HepG2 (cell line): ENCODE measurements at regions not wholly inside any gene's neighbourhood (a gene's known extent, or its start where the extent isn't known, plus 50 kb on each side); places are given as distances from the start of the nearest gene placed in this dataset.

Source experiments
- ATAC-seq: fragments of 200-7000 bp; cut with Tn5 transposase; 3 replicates; pipeline ENCODE4 v1.9.1; 2020; ENCODE audit warnings: mild to moderate bottlenecking, moderate library complexity
- BruUV-seq: library from RNA; stranded (reverse); fragments of 400-500 nt; replicated peaks from 2 replicates; lab custom pipeline; 2021; lab: Mats Ljungman, UMichigan
- CTCF ChIA-PET: fragments of 300-600 bp; formaldehyde crosslinking; extraction: SDS; loops from one replicate; lab custom pipeline; 2021; ENCODE audit warnings: low total read pairs, inconsistent platforms, low intra/inter-chr PET ratio; lab: Yijun Ruan, JAX
- POLR2A ChIA-PET: fragments of 350-600 bp; sonication (Branson Sonifier 250); formaldehyde crosslinking; loops from one replicate; lab custom pipeline; 2020; ENCODE audit warnings: antibody characterized with exemption, inconsistent platforms; lab: Yijun Ruan, JAX
- DNase-seq: peaks from one replicate; pipeline ENCODE4 v3.0.0-alpha.2; 2015; ENCODE audit warnings: low spot score
- FAIRE-seq: peaks from 3 replicates; lab custom pipeline; 2011; peaks lifted over from hg19 to GRCh38; lab: Jason Lieb, UNC
- H2AFZ ChIP-seq: one replicate; pipeline ENCODE4 v1.6.1; 2011; ENCODE audit warnings: low read length, inconsistent platforms
- H3K27ac ChIP-seq: fragments of 300-600 bp; 3 replicates; pipeline ENCODE4 v1.8.0; 2011; ENCODE audit warnings: mixed run types, mild to moderate bottlenecking, mixed read lengths, low read length, inconsistent platforms; ENCODE audit not compliant: insufficient read depth; ENCODE audit errors: extremely low read length
- H3K27me3 ChIP-seq, 2 experiments: fragments of 200-600 bp in 1 of 2; 2 replicates in 1 of 2; 3 replicates in 1 of 2; pipeline versions ENCODE4 v1.6.0 to v1.8.0; 2011; ENCODE audit warnings: low read length in 2 of 2, mild to moderate bottlenecking in 2 of 2, moderate library complexity in 2 of 2, inconsistent platforms in 1 of 2; ENCODE audit not compliant: insufficient read depth in 2 of 2, control insufficient read depth in 1 of 2
- H3K36me3 ChIP-seq, 2 experiments: fragments of 200-600 bp in 1 of 2; replicated peaks in 1 of 2; 2 replicates in 1 of 2; 3 replicates in 1 of 2; pipeline versions ENCODE4 v1.5.1 to v1.8.0; 2011; ENCODE audit warnings: low read length in 2 of 2, inconsistent platforms in 1 of 2; ENCODE audit not compliant: insufficient read depth in 2 of 2, control insufficient read depth in 1 of 2
- H3K4me1 ChIP-seq: 2 replicates; pipeline ENCODE4 v1.5.1; 2012; ENCODE audit warnings: low read length, inconsistent platforms; ENCODE audit not compliant: insufficient read depth
- H3K4me2 ChIP-seq: 2 replicates; pipeline ENCODE4 v1.6.0; 2011; ENCODE audit warnings: low read depth, low read length, inconsistent platforms
- H3K4me3 ChIP-seq, 3 experiments: fragments of 200-600 bp in 1 of 3; sonication (generic), shearing (Covaris generic) in 1 of 3; replicated peaks in 1 of 3; 2 replicates each; pipeline ENCODE4 v1.5.1; 2011 to 2016; ENCODE audit warnings: low read length in 3 of 3, inconsistent platforms in 2 of 3, low read depth in 2 of 3, mild to moderate bottlenecking in 2 of 3, control low read depth in 1 of 3, mixed read lengths in 1 of 3; ENCODE audit not compliant: insufficient read depth in 1 of 3
- H3K79me2 ChIP-seq: one replicate; pipeline ENCODE4 v1.6.1; 2011; ENCODE audit warnings: low read length, inconsistent platforms; ENCODE audit not compliant: insufficient read depth
- H3K9ac ChIP-seq: 2 replicates; pipeline ENCODE4 v1.6.0; 2011; ENCODE audit warnings: mild to moderate bottlenecking, low read depth, low read length, inconsistent platforms; ENCODE audit not compliant: insufficient read depth
- H3K9me3 ChIP-seq: 2 replicates; pipeline ENCODE4 v1.5.1; 2012; ENCODE audit warnings: mild to moderate bottlenecking, low read length
- H4K20me1 ChIP-seq: 2 replicates; pipeline ENCODE4 v1.6.0; 2011; ENCODE audit warnings: inconsistent platforms, mild to moderate bottlenecking, low read length, moderate library complexity; ENCODE audit not compliant: insufficient read depth
- ATAD3A ChIP-seq: sonication (generic); formaldehyde crosslinking; IDR thresholded peaks from 2 replicates; pipeline ENCODE4 v1.4.0; 2020; ENCODE audit warnings: missing genetic modification reagents
- BHLHE40 ChIP-seq: IDR thresholded peaks from 2 replicates; pipeline ENCODE4 v1.6.1; 2011; ENCODE audit warnings: low read length, improper control_type of control experiment
- DRAP1 ChIP-seq: IDR thresholded peaks from 2 replicates; pipeline ENCODE4 v1.6.1; 2016; ENCODE audit warnings: missing genetic modification reagents, missing compliant biosample characterization
- EEA1 ChIP-seq: sonication (generic); formaldehyde crosslinking; IDR thresholded peaks from 2 replicates; pipeline ENCODE4 v1.5.1; 2020; ENCODE audit warnings: mild to moderate bottlenecking, missing genetic modification reagents, borderline replicate concordance
- GABPB1 ChIP-seq: IDR thresholded peaks from 2 replicates; pipeline ENCODE4 v1.6.1; 2016; ENCODE audit warnings: mild to moderate bottlenecking, missing genetic modification reagents, moderate library complexity, missing compliant biosample characterization
- GLMP ChIP-seq: sonication (generic); formaldehyde crosslinking; IDR thresholded peaks from 2 replicates; pipeline ENCODE4 v1.9.0; 2021; ENCODE audit warnings: missing genetic modification reagents, mild to moderate bottlenecking, borderline replicate concordance
- HDAC6 ChIP-seq: fragments of 200-600 bp; sonication (generic); IDR thresholded peaks from 2 replicates; pipeline ENCODE4 v1.7.0; 2017; ENCODE audit warnings: mild to moderate bottlenecking, antibody characterized with exemption, low read length, low read depth
- HNF4A ChIP-seq: sonication (generic); formaldehyde crosslinking; IDR thresholded peaks from 2 replicates; pipeline ENCODE4 v1.4.0; 2020; ENCODE audit warnings: missing genetic modification reagents
- HOXA9 ChIP-seq: sonication (generic); formaldehyde crosslinking; IDR thresholded peaks from 2 replicates; pipeline ENCODE4 v1.8.1; 2022; ENCODE audit warnings: missing genetic modification reagents, mild to moderate bottlenecking, moderate library complexity, borderline replicate concordance
- KDM1A ChIP-seq: IDR thresholded peaks from 2 replicates; pipeline ENCODE4 v1.6.1; 2016; ENCODE audit warnings: missing compliant biosample characterization
- MAX ChIP-seq: IDR thresholded peaks from 2 replicates; pipeline ENCODE4 v1.6.1; 2012; ENCODE audit warnings: inconsistent platforms
- MAZ ChIP-seq, 2 experiments: sonication (generic) in 1 of 2; formaldehyde crosslinking in 1 of 2; IDR thresholded peaks; 2 replicates each; pipeline versions ENCODE4 v1.5.0 to v1.6.1; 2012 to 2020; ENCODE audit warnings: low read depth in 2 of 2, mild to moderate bottlenecking in 2 of 2, borderline replicate concordance in 1 of 2, improper control_type of control experiment in 1 of 2, low read length in 1 of 2, missing genetic modification reagents in 1 of 2, moderate library complexity in 1 of 2
- PCBP1 ChIP-seq: fragments of 200-400 bp; formaldehyde crosslinking; IDR thresholded peaks from 2 replicates; pipeline ENCODE4 v1.6.1; 2017; ENCODE audit warnings: mild to moderate bottlenecking, low read depth, low read length, borderline replicate concordance
- PRPF4 ChIP-seq: fragments of 200-400 bp; formaldehyde crosslinking; IDR thresholded peaks from 2 replicates; pipeline ENCODE4 v1.6.1; 2016; ENCODE audit warnings: low read length, low read depth; ENCODE audit not compliant: poor library complexity, severe bottlenecking
- SP140L ChIP-seq: sonication (generic); formaldehyde crosslinking; IDR thresholded peaks from 2 replicates; pipeline ENCODE4 v1.4.0; 2020; ENCODE audit warnings: missing genetic modification reagents, borderline replicate concordance
- U2AF1 ChIP-seq: fragments of 200-400 bp; formaldehyde crosslinking; optimal IDR thresholded peaks from 2 replicates; pipeline ENCODE3; 2017; ENCODE audit warnings: mild to moderate bottlenecking, low read depth, low read length
- ZNF282 ChIP-seq: fragments of 450-650 bp; IDR thresholded peaks from 2 replicates; pipeline ENCODE4 v1.6.1; 2018; ENCODE audit not compliant: partially characterized antibody
- ZNF33B ChIP-seq: sonication (generic); formaldehyde crosslinking; IDR thresholded peaks from 2 replicates; pipeline ENCODE4 v1.5.1; 2020; ENCODE audit warnings: mild to moderate bottlenecking, missing genetic modification reagents
- ZNF629 ChIP-seq: sonication (generic); formaldehyde crosslinking; conservative IDR thresholded peaks from 2 replicates; pipeline ENCODE4 v1.5.0; 2020; ENCODE audit warnings: missing genetic modification reagents
- ZNF790 ChIP-seq: sonication (generic); formaldehyde crosslinking; IDR thresholded peaks from 2 replicates; pipeline ENCODE4 v1.8.0; 2022; ENCODE audit warnings: missing genetic modification reagents, mild to moderate bottlenecking, borderline replicate concordance
- ZSCAN20 ChIP-seq: sonication (generic); formaldehyde crosslinking; IDR thresholded peaks from 2 replicates; pipeline ENCODE4 v1.4.0; 2020; ENCODE audit warnings: missing genetic modification reagents, mild to moderate bottlenecking, borderline replicate concordance
- WGBS: methylation state at CpG from one replicate; pipeline ENCODE4 v1.1.6; 2017; ENCODE audit warnings: low lambda C conversion rate; 5-methylcytosine and 5-hydroxymethylcytosine counted together
- in situ Hi-C: cut with HindIII; loops from 2 replicates; pipeline ENCODE4 v1.10.0; 2017; ENCODE audit warnings: low pct_unique_long_range_greater_than_20kb; ENCODE audit not compliant: extremely low pct_ligation_motif_present
- intact Hi-C: fragments of 100-400 bp; cut with micrococcal nuclease; formaldehyde crosslinking; loops from one replicate; pipeline ENCODE4 v1.10.0; 2022; ENCODE audit not compliant: unreplicated experiment
- TF ChIP-seq, protein P1 (sequence below): IDR thresholded peaks from 2 replicates; pipeline ENCODE4 v1.6.1; 2016; ENCODE audit warnings: low read depth

- TF ChIP-seq ZNF790 (CRISPR knock-in tag) (no peak), ZSCAN20 (CRISPR knock-in tag) (no peak), MAX (no peak), HOXA9 (CRISPR knock-in tag) (no peak), ATAD3A (CRISPR knock-in tag) (no peak), GLMP (no peak), KDM1A (CRISPR knock-in tag) (no peak), SP140L (CRISPR knock-in tag) (no peak)
Observed at GRCh38 chr7:114790521-114790920, 131.4 kb upstream of the MDFIC start (continued).

DNA sequence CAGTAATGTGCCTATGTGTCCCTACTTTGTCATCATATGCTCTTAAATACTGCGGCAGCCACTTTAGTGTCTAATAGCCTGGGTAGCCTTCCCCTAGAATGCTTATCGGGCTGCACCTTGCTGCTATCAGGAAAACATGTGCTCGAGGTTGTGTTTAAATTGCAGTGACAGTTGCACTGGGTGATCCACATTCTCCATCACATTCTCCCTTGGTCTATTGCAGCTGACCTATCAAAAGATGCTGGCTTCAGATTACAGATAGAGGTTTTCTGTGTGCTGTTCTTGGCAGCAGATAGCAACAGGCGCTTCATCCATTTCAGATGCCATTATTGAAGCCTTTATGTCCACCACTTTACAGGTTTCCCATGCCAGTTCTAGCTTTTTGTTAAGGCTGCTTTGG, 130.1 kb upstream of the MDFIC start:
- Histone ChIP-seq H3K79me2 (no peaks in the 10 kb centered on the region), H3K9me3 (no peaks in the 10 kb centered on the region), H2AFZ (no peak overlapping the region), H3K4me1 (no peaks in the 10 kb centered on the region), H3K27ac (no peak overlapping the region), H3K27me3 (no peaks in the 10 kb centered on the region), H3K36me3 (no peaks in the 10 kb centered on the region), H3K4me2 (no peak overlapping the region), H4K20me1 (no peaks in the 10 kb centered on the region), H3K4me3 (no peak overlapping the region), H3K9ac (no peak overlapping the region)
- ATAC-seq (no peak), FAIRE-seq (no peak), DNase-seq (no peak)
- ChIA-PET CTCF (no interaction called here), POLR2A (no interaction called here)
- TF ChIP-seq BHLHE40 (no peak), DRAP1 (CRISPR knock-in tag) (no peak), ZNF629 (CRISPR knock-in tag) (no peak), U2AF1 (no peak), HDAC6 (no peak), PRPF4 (no peak), PCBP1 (no peak), HNF4A (CRISPR knock-in tag) (no peak), EEA1 (CRISPR knock-in tag) (no peak), ZNF282 (no peak), ZNF33B (CRISPR knock-in tag) (no peak), GABPB1 (CRISPR knock-in tag) (no peak), MAZ (IDR thresholded peaks at IDR 0.05; ENCODE audit: borderline replicate concordance, low read depth, low read length) (no peak), MAZ (CRISPR knock-in tag; IDR thresholded peaks at IDR 0.05; ENCODE audit: low read depth) (no peak)
- TF ChIP-seq, protein P1, sequence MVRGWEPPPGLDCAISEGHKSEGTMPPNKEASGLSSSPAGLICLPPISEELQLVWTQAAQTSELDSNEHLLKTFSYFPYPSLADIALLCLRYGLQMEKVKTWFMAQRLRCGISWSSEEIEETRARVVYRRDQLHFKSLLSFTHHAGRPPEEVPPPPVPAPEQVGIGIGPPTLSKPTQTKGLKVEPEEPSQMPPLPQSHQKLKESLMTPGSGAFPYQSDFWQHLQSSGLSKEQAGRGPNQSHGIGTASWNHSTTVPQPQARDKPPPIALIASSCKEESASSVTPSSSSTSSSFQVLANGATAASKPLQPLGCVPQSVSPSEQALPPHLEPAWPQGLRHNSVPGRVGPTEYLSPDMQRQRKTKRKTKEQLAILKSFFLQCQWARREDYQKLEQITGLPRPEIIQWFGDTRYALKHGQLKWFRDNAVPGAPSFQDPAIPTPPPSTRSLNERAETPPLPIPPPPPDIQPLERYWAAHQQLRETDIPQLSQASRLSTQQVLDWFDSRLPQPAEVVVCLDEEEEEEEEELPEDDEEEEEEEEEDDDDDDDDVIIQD (CRISPR knock-in tag), result no peak
- 21% methylated on average over 4 of the region's 4 CpGs for WGBS
- no TSS peak for BruUV-seq
- in situ Hi-C loops (no loop called here), intact Hi-C loops (no loop called here)
